Activated CD4-positive, alpha-beta T cell treated with anti-CD3 and anti-CD28 coated beads, Interleukin-2, amount 10 ng/mL, durations not matched to agents 24 days and 14 days (primary cell): ENCODE measurements at regions not wholly inside any gene's neighbourhood (a gene's known extent, or its start where the extent isn't known, plus 50 kb on each side); places are given as distances from the start of the nearest gene placed in this dataset.
"Not testable (repeated sequence)": the region's sequence is repeated elsewhere in the genome, so short reads cannot be mapped to it uniquely, and the experiment has no call there.

Experiments used
- DNase-seq: peaks from one replicate; pipeline ENCODE4 v3.0.0; 2022
- H3K27ac Mint-ChIP-seq: one replicate; pipeline ENCODE4 v1.8.0; 2022; ENCODE audit warnings: mild to moderate bottlenecking, mixed read lengths
- H3K27me3 Mint-ChIP-seq: one replicate; pipeline ENCODE4 v1.8.0; 2022; ENCODE audit warnings: mixed read lengths
- H3K36me3 Mint-ChIP-seq: one replicate; pipeline ENCODE4 v1.8.0; 2022; ENCODE audit warnings: low read depth, mild to moderate bottlenecking, mixed read lengths
- H3K4me1 Mint-ChIP-seq: one replicate; pipeline ENCODE4 v1.8.0; 2021; ENCODE audit warnings: mixed read lengths
- H3K4me3 Mint-ChIP-seq: one replicate; pipeline ENCODE4 v1.8.0; 2022; ENCODE audit warnings: mild to moderate bottlenecking, moderate library complexity, mixed read lengths
- H3K9me3 Mint-ChIP-seq: one replicate; pipeline ENCODE4 v1.8.0; 2021; ENCODE audit warnings: mixed read lengths
- intact Hi-C: fragments of 100-400 bp; cut with micrococcal nuclease; formaldehyde crosslinking; loops from one replicate; pipeline ENCODE4 v1.15.1; 2023

DNA sequence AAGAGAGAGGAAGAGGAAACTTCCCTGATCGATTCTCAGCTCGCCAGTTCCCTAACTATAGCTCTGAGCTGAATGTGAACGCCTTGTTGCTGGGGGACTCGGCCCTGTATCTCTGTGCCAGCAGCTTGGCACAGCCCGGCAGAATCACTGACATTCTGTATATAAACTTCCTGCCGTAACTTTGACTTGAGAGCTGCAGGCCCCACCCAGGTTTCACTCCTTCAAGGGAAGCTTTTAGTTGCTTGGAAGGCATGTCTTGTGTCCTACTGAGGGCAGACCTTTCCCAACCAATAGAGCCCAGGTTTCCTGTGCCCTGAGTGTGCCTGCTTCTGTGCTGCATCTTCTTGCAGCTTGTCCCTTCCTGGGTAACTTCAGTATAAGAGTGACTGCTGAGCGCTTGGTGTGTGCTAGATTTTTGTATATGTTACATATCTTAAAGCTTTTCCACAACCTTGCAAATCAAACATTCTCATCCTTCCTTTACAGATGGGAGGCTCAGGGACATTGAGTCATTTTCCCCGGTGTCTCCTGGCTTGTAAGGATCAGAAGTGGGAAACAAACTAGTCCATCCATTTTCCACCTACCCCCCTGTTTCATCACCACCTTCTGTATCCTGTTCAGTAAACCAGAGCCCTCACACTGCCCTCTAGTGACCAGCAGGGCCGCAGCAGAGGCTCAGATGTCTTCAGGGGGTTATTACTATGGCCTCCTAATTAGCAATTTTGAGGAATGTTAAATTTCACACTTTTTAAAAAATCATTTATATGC lies 225.2 kb upstream of the PRSS58 start:
- Mint-ChIP-seq H3K36me3 (no peaks in the 10 kb centered on the region), H3K4me1 (peaks cover 24% of the 10 kb centered on the region), H3K4me3 (peak overlapping the region; percentile 14), H3K27me3 (no peaks in the 10 kb centered on the region), H3K27ac (peak overlapping the region; percentile 78), H3K9me3 (no peaks in the 10 kb centered on the region)
- intact Hi-C loops = loop anchor here (1.0 to 5.0 kb wide), 2 partner anchors 24 to 41 kb away; no protein-coding TSS in a partner anchor
- peak; percentile 86 for DNase-seq

DNA sequence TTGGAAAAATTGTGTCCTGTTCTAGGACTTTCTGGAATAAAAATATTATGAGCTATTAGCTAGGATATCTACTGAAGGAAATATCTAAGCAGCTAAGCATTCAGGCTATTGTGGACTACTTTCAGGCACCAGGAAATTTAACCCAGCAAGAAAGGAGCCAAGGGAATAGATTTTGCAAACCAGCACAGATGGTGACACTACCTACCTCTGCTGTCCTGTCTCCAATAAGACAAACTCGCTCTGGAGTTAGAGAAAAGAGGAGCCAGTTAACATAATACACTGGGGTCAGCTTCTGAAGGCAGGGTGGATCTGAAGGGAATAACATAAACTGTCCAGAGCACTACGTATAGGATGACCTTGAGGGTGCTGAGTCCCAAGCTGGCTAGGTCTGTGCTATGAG lies 223.7 kb upstream of the PRSS58 start:
- Mint-ChIP-seq H3K4me1 (peaks cover 38% of the 10 kb centered on the region), H3K9me3 (no peaks in the 10 kb centered on the region), H3K27ac (no peak overlapping the region), H3K27me3 (no peaks in the 10 kb centered on the region), H3K4me3 (no peak overlapping the region), H3K36me3 (no peaks in the 10 kb centered on the region)
- intact Hi-C loops = loop anchor here (5.0 kb wide), 1 partner anchor 39 kb away; no protein-coding TSS in a partner anchor
- no peak for DNase-seq

DNA sequence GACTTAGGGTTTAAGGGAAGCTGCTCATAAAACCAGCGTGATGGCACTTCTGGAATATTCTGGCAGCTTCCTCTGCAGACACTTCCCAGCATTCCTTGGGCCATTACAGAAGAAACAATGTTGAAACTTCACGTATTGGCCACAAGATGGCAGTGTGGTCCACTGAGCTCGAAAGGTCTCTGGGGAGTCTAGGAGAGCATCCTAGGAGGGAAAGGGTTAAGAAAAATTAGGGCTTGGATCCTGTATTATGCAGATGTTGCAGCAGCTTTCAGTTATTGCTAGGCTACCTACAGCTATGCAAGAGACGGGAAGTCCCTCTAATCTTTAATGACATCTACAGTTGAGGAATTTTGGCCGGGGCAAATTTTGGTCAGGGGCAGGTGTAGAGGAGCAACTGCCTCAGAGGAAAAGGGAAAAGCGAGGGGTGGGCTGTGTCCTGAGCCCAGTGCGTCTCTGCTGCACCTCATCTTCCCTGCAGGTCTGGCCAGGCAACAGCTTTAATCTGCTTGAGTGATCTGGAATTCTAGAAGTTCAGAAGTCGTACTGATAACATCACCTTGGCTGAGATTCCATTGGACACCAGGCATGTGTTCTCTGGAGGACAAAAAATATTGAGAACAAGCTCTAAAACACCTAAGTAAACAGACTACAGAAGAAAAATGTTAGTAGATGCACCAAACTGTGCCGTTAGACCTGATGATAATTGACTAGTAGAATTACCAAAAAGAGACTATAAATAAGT lies 220.8 kb upstream of the PRSS58 start:
- Mint-ChIP-seq H3K36me3 (no peaks in the 10 kb centered on the region), H3K4me1 (peaks cover 38% of the 10 kb centered on the region), H3K4me3 (peak overlapping the region; percentile 30), H3K9me3 (no peaks in the 10 kb centered on the region), H3K27ac (peak overlapping the region; percentile 22), H3K27me3 (no peaks in the 10 kb centered on the region)
- intact Hi-C loops = no loop called here
- DNase-seq = peak; percentile 81

DNA sequence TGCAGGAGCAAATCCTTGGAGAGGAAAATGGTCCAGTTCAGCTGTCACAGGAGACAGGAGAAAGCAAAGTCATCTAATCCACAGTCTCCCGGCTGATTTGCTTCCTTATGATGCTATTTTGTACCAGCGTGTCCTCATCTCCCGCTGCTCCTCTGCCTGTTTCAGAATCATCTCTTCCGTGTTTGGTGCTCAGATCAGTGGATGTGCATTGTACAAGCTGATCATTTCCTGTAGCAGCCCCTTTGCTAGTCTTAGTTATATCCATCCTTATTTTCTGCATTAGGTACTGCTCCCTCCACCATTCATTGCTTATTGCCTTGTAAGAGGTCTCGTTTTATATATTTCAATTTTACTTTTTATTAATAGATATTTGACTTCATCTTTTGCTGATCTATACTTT lies 219.9 kb upstream of the PRSS58 start:
- H3K27me3 Mint-ChIP-seq, H3K9me3 Mint-ChIP-seq, H3K36me3 Mint-ChIP-seq, intact Hi-C loops, DNase-seq: not testable (repeated sequence)
- H3K4me1 Mint-ChIP-seq = peaks cover 32% of the 10 kb centered on the region
- peak overlapping the region; percentile 57 for H3K4me3 Mint-ChIP-seq
- peak overlapping the region; percentile 77 for H3K27ac Mint-ChIP-seq

DNA sequence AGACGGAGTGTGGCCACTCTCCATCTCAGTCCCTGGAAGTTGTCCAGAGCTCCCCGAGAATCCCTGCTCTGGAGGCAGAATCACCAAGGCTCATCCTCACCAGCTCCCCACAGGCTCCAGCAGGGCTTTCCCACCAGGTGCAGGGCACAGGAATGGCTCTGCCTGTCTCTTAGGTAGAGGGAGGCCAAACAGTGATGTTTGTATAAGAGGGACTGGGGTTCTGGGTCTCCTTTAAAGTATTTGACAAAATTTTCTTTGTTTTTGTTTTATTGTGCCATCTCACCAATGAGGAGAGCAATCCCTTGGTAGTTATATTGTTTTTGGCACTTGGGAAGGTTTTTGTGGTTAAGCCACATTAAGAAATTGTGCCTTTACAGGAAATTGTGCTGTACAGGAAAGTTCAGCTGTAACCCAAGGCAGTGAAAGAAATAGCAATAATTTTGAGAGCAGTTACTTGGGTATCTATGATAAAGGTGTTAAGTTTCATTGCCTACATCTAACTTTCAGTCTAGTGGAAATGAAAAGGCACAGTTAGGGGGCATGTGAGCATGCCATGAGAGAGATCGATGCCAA lies 219.3 kb upstream of the PRSS58 start:
- Mint-ChIP-seq H3K27ac (peak overlapping the region; percentile 77), H3K36me3 (no peaks in the 10 kb centered on the region), H3K27me3 (peaks cover 2% of the 10 kb centered on the region), H3K9me3 (no peaks in the 10 kb centered on the region), H3K4me1 (peaks cover 29% of the 10 kb centered on the region), H3K4me3 (peak overlapping the region; percentile 57)
- intact Hi-C loops = no loop called here
- no peak for DNase-seq

DNA sequence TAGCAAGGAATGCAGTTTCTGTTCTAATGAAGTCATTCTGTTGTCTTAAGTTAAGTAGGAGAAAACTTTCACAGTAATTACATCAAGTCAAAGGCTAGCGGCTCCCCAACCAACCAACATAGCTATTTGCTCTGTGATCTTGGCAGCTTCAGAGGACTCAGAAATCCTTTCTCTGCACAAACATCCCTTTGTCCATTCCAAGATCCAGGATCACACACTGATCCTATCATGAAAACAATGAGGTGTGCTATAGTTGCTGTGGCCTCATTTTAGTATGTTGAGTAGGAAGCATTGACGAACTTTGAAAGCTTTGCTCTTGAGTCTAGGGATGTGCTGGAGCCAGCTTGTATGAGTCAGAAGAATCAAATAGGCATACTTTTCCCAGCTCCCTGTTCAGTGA lies 218.2 kb upstream of the PRSS58 start:
- Mint-ChIP-seq H3K4me3 (no peak overlapping the region), H3K36me3 (no peaks in the 10 kb centered on the region), H3K4me1 (peaks cover 26% of the 10 kb centered on the region), H3K27ac (no peak overlapping the region), H3K9me3 (no peaks in the 10 kb centered on the region), H3K27me3 (peaks cover 2% of the 10 kb centered on the region)
- intact Hi-C loops = no loop called here
- no peak for DNase-seq

DNA sequence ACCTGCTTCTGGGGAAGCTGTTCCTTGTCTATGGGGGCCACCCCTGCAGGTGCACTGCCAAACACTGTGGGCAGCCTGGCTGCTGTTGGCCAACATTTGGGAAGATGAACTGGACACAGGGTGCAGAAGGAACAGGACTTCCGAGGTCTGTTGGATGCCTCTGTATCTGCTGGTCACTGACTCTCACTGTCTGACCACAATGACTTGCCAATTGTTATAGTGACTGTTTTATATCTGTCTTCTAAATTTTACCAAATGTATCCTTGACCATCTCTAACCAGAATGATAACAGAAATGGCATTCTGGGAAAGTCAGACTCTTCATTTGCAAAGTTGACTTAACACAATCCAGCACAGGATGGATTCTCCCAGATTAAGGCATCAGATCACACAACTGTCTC lies 214.0 kb upstream of the PRSS58 start:
- H3K27me3 Mint-ChIP-seq = peaks cover 2% of the 10 kb centered on the region
- H3K4me3 Mint-ChIP-seq = no peak overlapping the region

DNA sequence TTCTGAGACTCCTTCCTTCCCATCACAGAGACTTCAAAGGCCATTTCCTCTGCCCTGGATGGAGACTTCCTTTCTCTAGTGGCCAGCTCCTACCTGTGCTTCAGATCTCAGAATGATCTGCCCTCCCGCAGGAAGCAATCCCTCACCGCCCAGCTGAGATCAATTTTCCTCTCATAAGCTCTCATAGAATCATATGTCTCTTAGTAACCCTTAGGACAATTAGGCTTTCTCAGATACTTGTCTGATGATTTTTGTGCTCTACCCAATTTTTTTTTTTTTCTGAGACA lies 212.6 kb upstream of the PRSS58 start:
- DNase-seq = no peak
- Mint-ChIP-seq H3K9me3 (no peaks in the 10 kb centered on the region), H3K4me3 (no peak overlapping the region), H3K4me1 (peaks cover 13% of the 10 kb centered on the region), H3K27ac (no peak overlapping the region), H3K27me3 (peaks cover 2% of the 10 kb centered on the region), H3K36me3 (no peaks in the 10 kb centered on the region)
- intact Hi-C loops = no loop called here

More for the DNA sequence above, 214.0 kb upstream of the PRSS58 start:
- peaks cover 17% of the 10 kb centered on the region for H3K4me1 Mint-ChIP-seq
- no peak for DNase-seq
- H3K27ac Mint-ChIP-seq = no peak overlapping the region
- H3K36me3 Mint-ChIP-seq = no peaks in the 10 kb centered on the region
- H3K9me3 Mint-ChIP-seq = no peaks in the 10 kb centered on the region
- intact Hi-C loops = no loop called here

DNA sequence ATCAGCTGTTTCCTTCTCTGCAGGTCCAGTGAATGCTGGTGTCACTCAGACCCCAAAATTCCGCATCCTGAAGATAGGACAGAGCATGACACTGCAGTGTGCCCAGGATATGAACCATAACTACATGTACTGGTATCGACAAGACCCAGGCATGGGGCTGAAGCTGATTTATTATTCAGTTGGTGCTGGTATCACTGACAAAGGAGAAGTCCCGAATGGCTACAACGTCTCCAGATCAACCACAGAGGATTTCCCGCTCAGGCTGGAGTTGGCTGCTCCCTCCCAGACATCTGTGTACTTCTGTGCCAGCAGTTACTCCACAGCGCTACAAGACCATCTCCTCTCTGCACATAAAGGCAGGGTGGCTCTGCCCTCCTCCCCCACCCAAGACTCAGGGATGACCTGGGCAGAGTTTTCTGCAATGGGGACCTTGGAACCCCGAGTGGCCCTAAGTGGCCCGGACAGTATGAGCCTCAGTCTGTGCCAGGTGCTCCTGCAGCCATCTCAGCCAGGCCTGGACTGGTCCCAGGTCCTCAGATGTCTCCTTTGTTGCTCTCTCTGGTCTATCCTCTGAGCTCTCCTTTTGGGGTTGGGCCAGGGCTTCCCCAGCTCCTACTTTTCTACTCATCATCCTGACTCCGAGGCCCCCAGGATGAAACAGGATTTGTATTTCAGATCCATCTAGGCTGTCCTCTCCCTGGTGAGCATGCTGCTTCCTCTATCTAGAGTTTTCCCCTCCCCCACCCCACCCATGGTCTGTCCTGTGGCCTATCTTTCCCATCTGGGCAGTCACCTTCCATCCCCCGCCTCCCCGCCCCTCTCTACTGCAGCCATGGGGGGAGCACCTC lies 212.1 kb upstream of the PRSS58 start:
- Mint-ChIP-seq H3K27ac (no peak overlapping the region), H3K9me3 (no peaks in the 10 kb centered on the region), H3K4me3 (no peak overlapping the region), H3K27me3 (peaks cover 2% of the 10 kb centered on the region), H3K36me3 (no peaks in the 10 kb centered on the region), H3K4me1 (peaks cover 13% of the 10 kb centered on the region)
- intact Hi-C loops = no loop called here
- DNase-seq = no peak

DNA sequence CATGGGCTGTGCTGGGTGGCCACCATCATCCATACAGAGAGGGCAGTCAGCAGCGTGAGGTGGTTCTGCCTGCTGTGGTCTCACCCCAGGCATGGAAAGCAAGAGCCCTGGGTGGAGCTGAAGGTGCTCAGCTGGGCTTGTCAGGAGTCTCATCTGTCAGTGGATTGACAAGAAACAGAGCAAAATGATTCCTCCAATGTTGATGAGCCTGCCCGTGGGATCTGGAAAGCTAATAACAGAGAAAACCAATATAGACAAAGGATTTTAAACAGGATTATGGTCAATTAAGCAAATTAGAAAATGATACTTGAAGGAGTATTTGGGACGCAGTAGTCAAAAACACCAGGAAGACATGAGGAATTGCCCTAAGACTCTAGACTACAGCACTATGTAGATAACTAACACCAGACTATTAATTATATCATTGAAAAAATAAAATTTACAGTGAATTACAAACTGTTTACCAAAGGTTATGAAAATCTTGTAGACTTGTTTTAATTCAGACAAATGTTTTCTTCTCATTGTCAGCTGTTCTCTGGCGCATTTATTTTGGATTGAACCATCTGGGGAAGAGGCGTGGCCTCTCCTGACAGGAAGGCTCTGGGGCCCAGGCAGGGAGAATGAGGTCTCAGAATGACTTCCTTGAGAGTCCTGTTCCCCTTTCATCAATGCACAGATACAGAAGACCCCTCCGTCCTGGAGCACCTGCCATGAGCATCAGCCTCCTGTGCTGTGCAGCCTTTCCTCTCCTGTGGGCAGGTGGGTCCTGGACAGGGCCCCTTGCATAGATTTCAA lies 211.2 kb upstream of the PRSS58 start:
- peaks cover 17% of the 10 kb centered on the region for H3K4me1 Mint-ChIP-seq
- peaks cover 2% of the 10 kb centered on the region for H3K27me3 Mint-ChIP-seq
- H3K9me3 Mint-ChIP-seq = no peaks in the 10 kb centered on the region
- DNase-seq = no peak
- H3K36me3 Mint-ChIP-seq = no peaks in the 10 kb centered on the region
- intact Hi-C loops = no loop called here
- peak overlapping the region; percentile 19 for H3K27ac Mint-ChIP-seq
- peak overlapping the region; percentile 32 for H3K4me3 Mint-ChIP-seq

DNA sequence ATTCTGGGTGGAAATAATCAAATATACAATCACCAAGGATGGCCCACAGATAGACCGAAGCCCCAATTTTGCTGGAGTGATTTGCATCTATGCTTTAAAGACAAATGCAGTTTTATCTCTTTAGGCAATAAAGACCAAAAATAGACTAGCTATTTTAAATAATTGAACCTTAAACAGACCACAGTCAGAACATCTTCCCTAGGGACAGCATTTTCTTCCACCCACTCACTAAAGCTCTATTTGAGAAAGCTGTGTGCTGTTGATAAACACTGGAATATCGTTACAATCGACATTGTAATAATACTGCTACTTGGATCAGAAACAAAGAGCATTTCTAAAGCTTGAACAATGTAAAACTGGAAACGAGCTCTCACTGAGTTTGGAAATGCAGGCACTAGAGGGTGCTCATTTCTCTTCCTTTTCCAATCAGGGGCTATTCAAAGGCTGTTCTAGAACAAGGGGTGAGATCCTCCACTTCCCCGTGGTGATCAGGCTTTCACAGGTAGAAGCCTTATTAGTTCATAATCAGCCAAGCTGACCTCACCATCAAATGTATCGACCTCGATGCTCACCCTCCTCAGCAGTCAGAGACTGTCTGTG lies 209.3 kb upstream of the PRSS58 start:
- peaks cover 28% of the 10 kb centered on the region for H3K4me1 Mint-ChIP-seq
- intact Hi-C loops = not testable (repeated sequence)

DNA sequence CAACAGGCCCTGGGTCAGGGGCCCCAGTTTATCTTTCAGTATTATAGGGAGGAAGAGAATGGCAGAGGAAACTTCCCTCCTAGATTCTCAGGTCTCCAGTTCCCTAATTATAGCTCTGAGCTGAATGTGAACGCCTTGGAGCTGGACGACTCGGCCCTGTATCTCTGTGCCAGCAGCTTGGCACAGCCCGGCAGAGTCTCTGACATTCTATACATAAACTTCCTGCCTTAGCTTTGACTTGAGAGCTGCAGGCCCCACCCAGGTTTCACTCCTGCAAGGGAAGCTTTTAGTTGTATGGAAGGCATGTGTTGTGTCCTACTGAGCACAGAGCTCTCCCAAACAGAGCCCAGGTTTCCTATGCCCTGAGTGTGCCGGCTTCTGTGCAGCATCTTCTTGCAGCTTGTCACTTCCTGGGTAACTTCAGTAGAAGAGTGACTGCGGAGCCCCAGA lies 205.6 kb upstream of the PRSS58 start:
- peaks cover 36% of the 10 kb centered on the region for H3K4me1 Mint-ChIP-seq
- no peaks in the 10 kb centered on the region for H3K9me3 Mint-ChIP-seq
- intact Hi-C loops = no loop called here
- H3K36me3 Mint-ChIP-seq = no peaks in the 10 kb centered on the region
- H3K27ac Mint-ChIP-seq = peak overlapping the region; percentile 89
- peak overlapping the region; percentile 68 for H3K4me3 Mint-ChIP-seq
- no peaks in the 10 kb centered on the region for H3K27me3 Mint-ChIP-seq
- peak; percentile 77 for DNase-seq

More for the DNA sequence above, 209.3 kb upstream of the PRSS58 start:
- not testable (repeated sequence) for H3K27ac Mint-ChIP-seq, DNase-seq, H3K27me3 Mint-ChIP-seq, H3K4me3 Mint-ChIP-seq, H3K9me3 Mint-ChIP-seq, H3K36me3 Mint-ChIP-seq

DNA sequence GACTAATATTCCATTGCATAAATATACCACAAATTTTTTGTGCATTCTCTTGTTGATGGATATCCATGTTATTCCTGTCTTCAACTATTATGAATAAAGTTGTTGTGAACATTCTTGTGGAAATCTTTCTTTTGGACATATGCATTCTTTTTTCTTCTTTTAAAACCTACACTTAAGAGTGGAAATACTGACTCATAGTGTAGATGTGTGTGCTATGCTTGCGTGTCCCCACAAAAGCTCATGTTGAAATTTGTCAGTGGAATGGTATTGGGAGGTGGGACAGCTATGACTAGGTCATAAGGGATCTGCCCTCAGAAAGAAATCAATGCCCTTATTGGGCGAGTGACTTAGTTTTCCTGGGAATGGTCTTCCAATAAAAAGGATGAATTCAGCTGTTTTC lies 203.6 kb upstream of the PRSS58 start:
- Mint-ChIP-seq H3K4me1 (peaks cover 40% of the 10 kb centered on the region), H3K27me3 (no peaks in the 10 kb centered on the region), H3K9me3 (no peaks in the 10 kb centered on the region), H3K36me3 (no peaks in the 10 kb centered on the region), H3K27ac (peak overlapping the region; percentile 4), H3K4me3 (no peak overlapping the region)
- intact Hi-C loops = no loop called here
- DNase-seq = no peak
